SU-DHL-6 (cell line): ENCODE measurements at regions not wholly inside any gene's neighbourhood (a gene's known extent, or its start where the extent isn't known, plus 50 kb on each side); places are given as distances from the start of the nearest gene placed in this dataset.

Experiments
- CTCF ChIP-seq: fragments of 200-600 bp; sonication (generic); IDR thresholded peaks from one replicate; pipeline ENCODE4 v1.5.1; 2017; ENCODE audit warnings: antibody characterized with exemption, mild to moderate bottlenecking, low read length, moderate library complexity; ENCODE audit not compliant: insufficient read depth, poor library complexity, severe bottlenecking
- EZH2phosphoT487 ChIP-seq: fragments of 200-600 bp; sonication (generic), shearing (Covaris generic); conservative IDR thresholded peaks from 2 replicates; pipeline ENCODE4 v1.6.1; 2018; ENCODE audit warnings: mild to moderate bottlenecking, antibody characterized with exemption, low read length, moderate library complexity, mixed read lengths

DNA sequence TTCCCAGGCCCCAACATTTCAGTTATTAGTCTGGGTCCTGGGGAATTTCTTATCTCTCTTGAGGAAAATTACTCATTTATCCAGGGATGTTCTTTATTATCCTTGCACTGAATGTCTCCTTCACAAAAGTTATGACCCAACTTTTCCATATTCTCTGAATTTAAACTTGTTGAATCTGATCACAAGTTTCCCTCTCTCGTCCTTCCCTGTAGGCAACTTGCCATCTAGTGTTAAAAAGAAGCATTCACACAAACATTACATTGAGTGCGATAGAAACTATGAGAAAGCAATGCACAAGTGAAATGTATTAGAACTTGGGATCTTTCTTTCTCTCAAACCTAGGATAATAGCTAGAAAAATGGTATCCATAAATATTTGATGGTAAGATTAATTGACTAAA is 608.4 kb downstream of the FSCB start:
- TF ChIP-seq CTCF, result no peak
- TF ChIP-seq EZH2phosphoT487, result no peak
